ENCODE measurements at regions not wholly inside any gene's neighbourhood (a gene's known extent, or its start where the extent isn't known, plus 50 kb on each side); places are given as distances from the start of the nearest gene placed in this dataset.

- H3K9me3 ChIP-seq = no peaks in the 10 kb centered on the region
- BruUV-seq (replicated peaks) = no TSS peak
- Mint-ChIP-seq H3K4me1 (ENCODE audit: low read depth, unreplicated experiment) (peaks cover 14% of the 10 kb centered on the region), H3K4me3 (ENCODE audit: unreplicated experiment) (no peak overlapping the region), H3K36me3 (ENCODE audit: insufficient read depth, unreplicated experiment) (no peaks in the 10 kb centered on the region), H3K9me3 (ENCODE audit: unreplicated experiment) (no peaks in the 10 kb centered on the region), H3K27ac (ENCODE audit: unreplicated experiment) (no peak overlapping the region), H3K27me3 (ENCODE audit: insufficient read depth, unreplicated experiment) (no peaks in the 10 kb centered on the region)
- 0 out of 2 replicates have a peak, but pooled peaks cover 7% of the 10 kb centered on the region for H3K4me1 ChIP-seq
- intact Hi-C loops (cut with micrococcal nuclease; ENCODE audit: unreplicated experiment) = no loop called here
- no peaks in the 10 kb centered on the region for H3K36me3 ChIP-seq (ENCODE audit: control insufficient read depth, insufficient read depth, low read length)
- ChIA-PET CTCF (no interaction called here), POLR2A (no interaction called here)
- DNase-seq = no peak
- no peak overlapping the region for H3K4me3 ChIP-seq (ENCODE audit: low read depth, low read length)
- TF ChIP-seq CTCF (IDR thresholded peaks at IDR 0.05; ENCODE audit: insufficient read depth in 1 of 2, low read depth in 1 of 2, low read length in 1 of 2, severe bottlenecking in 1 of 2, unreplicated experiment in 1 of 2) = no peak
- H3K27me3 ChIP-seq (replicated peaks; ENCODE audit: control insufficient read depth, insufficient read depth, low read length) = no peaks in the 10 kb centered on the region
Measured at GRCh38 chr18:2407961-2408360, 163.3 kb downstream of the METTL4 start.

GRCh38 chr18:2409906-2410305, 161.4 kb downstream of the METTL4 start:
- H3K4me3 Mint-ChIP-seq (ENCODE audit: unreplicated experiment) = no peak overlapping the region
- no TSS peak for BruUV-seq (replicated peaks)
- no peaks in the 10 kb centered on the region for H3K27me3 Mint-ChIP-seq (ENCODE audit: insufficient read depth, unreplicated experiment)
- CTCF ChIA-PET = no interaction called here
- intact Hi-C loops (cut with micrococcal nuclease; ENCODE audit: unreplicated experiment) = no loop called here
- Histone ChIP-seq H3K4me1 (0 out of 2 replicates have a peak, but pooled peaks cover 7% of the 10 kb centered on the region), H3K36me3 (ENCODE audit: control insufficient read depth, insufficient read depth, low read length) (no peaks in the 10 kb centered on the region), H3K4me3 (ENCODE audit: low read depth, low read length) (no peak overlapping the region), H3K27me3 (replicated peaks; ENCODE audit: control insufficient read depth, insufficient read depth, low read length) (no peaks in the 10 kb centered on the region), H3K9me3 (no peaks in the 10 kb centered on the region)
- H3K27ac Mint-ChIP-seq (ENCODE audit: unreplicated experiment) = no peak overlapping the region
- POLR2A ChIA-PET = no interaction called here
- peaks cover 14% of the 10 kb centered on the region for H3K4me1 Mint-ChIP-seq (ENCODE audit: low read depth, unreplicated experiment)
- no peaks in the 10 kb centered on the region for H3K9me3 Mint-ChIP-seq (ENCODE audit: unreplicated experiment)
- DNase-seq = no peak
- TF ChIP-seq CTCF (IDR thresholded peaks at IDR 0.05; ENCODE audit: insufficient read depth in 1 of 2, low read depth in 1 of 2, low read length in 1 of 2, severe bottlenecking in 1 of 2, unreplicated experiment in 1 of 2) = no peak
- H3K36me3 Mint-ChIP-seq (ENCODE audit: insufficient read depth, unreplicated experiment) = no peaks in the 10 kb centered on the region

- no peaks in the 10 kb centered on the region for H3K9me3 Mint-ChIP-seq (ENCODE audit: unreplicated experiment)
- H3K27me3 Mint-ChIP-seq (ENCODE audit: insufficient read depth, unreplicated experiment) = no peaks in the 10 kb centered on the region
- CTCF ChIA-PET = no interaction called here
- H3K4me3 Mint-ChIP-seq (ENCODE audit: unreplicated experiment) = no peak overlapping the region
- intact Hi-C loops (cut with micrococcal nuclease; ENCODE audit: unreplicated experiment) = no loop called here
- BruUV-seq (replicated peaks) = no TSS peak
- 0 out of 2 replicates have a peak, but pooled peaks cover 7% of the 10 kb centered on the region for H3K4me1 ChIP-seq
- peaks cover 14% of the 10 kb centered on the region for H3K4me1 Mint-ChIP-seq (ENCODE audit: low read depth, unreplicated experiment)
- no peaks in the 10 kb centered on the region for H3K27me3 ChIP-seq (replicated peaks; ENCODE audit: control insufficient read depth, insufficient read depth, low read length)
- H3K27ac Mint-ChIP-seq (ENCODE audit: unreplicated experiment) = no peak overlapping the region
- no peaks in the 10 kb centered on the region for H3K9me3 ChIP-seq
- POLR2A ChIA-PET = no interaction called here
- H3K4me3 ChIP-seq (ENCODE audit: low read depth, low read length) = no peak overlapping the region
- DNase-seq = peak in 1 of 2 experiments; percentile 19
- TF ChIP-seq CTCF (IDR thresholded peaks at IDR 0.05; ENCODE audit: insufficient read depth in 1 of 2, low read depth in 1 of 2, low read length in 1 of 2, severe bottlenecking in 1 of 2, unreplicated experiment in 1 of 2) = no peak
- H3K36me3 Mint-ChIP-seq (ENCODE audit: insufficient read depth, unreplicated experiment) = no peaks in the 10 kb centered on the region
- no peaks in the 10 kb centered on the region for H3K36me3 ChIP-seq (ENCODE audit: control insufficient read depth, insufficient read depth, low read length)
Measured at GRCh38 chr18:2410688-2411087, 160.6 kb downstream of the METTL4 start.

Measured in Caco-2 (cell line).